HG03457 (cell line): ENCODE measurements at regions not wholly inside any gene's neighbourhood (a gene's known extent, or its start where the extent isn't known, plus 50 kb on each side); places are given as distances from the start of the nearest gene placed in this dataset.
"Not testable (repeated sequence)": the region's sequence is repeated elsewhere in the genome, so short reads cannot be mapped to it uniquely, and the experiment has no call there.

Experiments
- ATAC-seq: cut with Tn5 transposase; IDR thresholded peaks from one replicate; pipeline ENCODE4 v1.9.1; 2021; ENCODE audit warnings: moderate number of reproducible peaks; ENCODE audit not compliant: unreplicated experiment

DNA sequence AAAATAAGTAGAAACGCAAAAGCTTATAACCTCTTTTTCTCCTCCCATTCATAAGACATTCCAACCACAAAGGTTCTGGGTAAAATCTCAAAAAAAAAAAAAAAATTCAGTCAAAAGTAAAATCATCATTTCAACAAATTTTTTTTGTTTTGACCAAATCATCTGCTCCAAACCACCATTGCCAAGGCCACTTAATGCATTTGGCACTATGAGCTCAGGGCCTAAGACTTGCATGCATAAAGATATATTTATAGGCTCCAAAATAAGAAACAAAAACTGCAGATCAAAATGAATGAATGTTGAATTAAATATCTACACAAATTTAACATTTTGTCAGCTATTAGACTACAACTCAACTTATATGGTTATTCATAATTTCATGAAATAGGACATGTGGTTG is 331.1 kb upstream of the NFIA start:
- no peak for ATAC-seq

DNA sequence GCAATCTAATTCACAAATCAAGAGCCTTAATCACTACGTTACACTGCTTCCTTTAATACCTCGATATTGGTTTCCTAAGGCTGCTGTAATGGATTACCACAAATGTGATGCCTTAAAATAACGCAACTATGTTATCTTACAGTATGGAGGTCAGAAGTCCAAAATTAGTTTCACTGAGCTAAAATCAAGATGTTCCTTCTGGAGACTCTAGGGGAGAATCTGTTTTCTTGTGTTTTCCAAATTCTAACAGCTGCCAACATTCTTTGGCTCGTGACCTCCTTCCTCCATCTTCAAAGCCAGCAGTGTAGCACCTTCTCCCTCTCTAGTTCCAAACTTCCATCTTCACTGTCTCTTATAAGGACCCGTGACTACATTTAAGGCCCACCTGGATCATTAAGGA is 335.0 kb upstream of the NFIA start:
- no peak for ATAC-seq

- ATAC-seq: no peak
Observed at GRCh38 chr1:60746278-60746791, 336.0 kb upstream of the NFIA start.

- ATAC-seq: no peak
Observed at GRCh38 chr1:60745484-60745883, 336.9 kb upstream of the NFIA start.

GRCh38 chr1:60742339-60742738 is 340.0 kb upstream of the NFIA start:
- no peak for ATAC-seq

GRCh38 chr1:60740154-60740553 is 342.2 kb upstream of the NFIA start:
- no peak for ATAC-seq

DNA sequence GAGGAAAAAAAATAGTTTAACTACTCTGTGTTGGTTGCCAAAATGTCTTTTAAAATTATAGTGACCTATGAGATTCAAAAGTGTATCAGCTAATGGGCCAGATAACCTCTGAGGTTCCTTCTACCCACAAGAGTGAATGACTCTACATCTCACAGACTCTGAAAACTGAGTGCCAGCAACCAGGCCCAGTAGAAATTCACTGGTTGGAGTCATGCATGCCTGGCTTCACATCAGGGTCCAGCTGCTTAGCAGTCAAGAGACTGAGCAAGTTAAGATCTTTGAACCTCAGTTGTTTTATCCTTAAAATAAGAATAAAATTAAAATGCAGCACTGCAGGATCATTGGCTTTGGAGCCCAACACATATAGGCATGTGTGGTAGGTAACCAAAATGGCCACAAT is 342.6 kb upstream of the NFIA start:
- ATAC-seq: no peak

DNA sequence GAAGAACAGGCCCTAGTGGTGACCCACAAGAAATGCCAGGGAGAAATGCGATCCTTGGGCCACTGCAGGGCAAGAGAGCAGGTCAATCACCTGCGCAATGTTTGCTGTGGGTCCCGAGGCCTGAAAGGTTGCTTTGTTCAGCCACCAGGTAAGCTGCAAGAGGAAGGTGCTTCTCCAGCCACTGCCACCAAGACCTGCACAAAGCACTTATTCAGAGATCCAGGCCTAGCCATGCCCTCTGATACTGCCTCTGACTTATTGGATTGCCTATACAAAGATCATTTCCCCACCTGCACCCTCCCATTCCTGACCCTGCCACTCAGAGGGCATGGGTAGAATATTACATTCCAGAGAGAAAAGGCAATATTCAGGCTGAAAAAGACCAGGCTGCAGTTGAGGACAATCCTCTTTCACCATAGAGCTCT is 349.4 kb upstream of the NFIA start:
- no peak for ATAC-seq

- ATAC-seq: no peak
Observed at GRCh38 chr1:60731321-60731720, 351.0 kb upstream of the NFIA start.

- no peak for ATAC-seq
Observed at GRCh38 chr1:60727552-60727951, 354.8 kb upstream of the NFIA start.

DNA sequence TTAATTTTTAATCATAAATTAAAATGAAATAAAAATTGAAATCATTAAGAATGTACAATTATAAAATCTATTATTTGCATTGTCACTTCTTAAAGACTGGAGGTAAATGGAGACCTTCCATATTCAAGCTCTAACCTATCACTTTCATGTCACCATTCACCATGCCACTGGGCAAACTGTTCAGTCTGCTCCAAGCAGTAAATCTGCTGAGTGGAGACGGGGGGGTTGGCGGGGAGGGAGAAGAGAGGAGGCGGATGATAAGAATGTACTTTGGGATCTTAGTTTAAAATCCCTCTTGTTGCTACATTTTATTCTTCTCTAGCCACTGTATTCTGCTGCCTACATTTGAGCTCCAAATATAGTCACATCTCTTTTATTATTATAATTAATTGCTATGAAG is 365.9 kb upstream of the NFIA start:
- ATAC-seq: no peak

- ATAC-seq: no peak
Observed at GRCh38 chr1:60715970-60716369, 366.4 kb upstream of the NFIA start.

DNA sequence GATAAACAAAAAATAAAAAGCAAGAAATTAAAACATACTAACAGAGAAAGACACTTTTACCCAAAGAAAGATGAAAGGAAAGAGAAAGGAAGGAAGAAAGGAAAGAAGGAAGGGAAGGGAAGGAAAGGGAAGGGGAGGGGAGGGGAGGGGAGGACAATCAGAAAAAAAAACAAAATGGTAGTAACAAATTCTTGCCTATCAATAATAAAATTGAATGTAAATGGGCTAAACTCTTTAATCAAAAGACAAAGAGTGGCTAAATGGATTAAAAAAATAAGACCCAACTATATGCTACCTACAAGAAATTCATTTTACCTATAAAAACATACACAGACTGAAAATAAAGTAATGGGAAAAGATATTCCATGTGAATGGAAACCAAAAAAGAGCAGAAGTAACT is 372.9 kb upstream of the NFIA start:
- ATAC-seq: no peak

- ATAC-seq: no peak
Observed at GRCh38 chr1:60705026-60705425, 377.3 kb upstream of the NFIA start.

DNA sequence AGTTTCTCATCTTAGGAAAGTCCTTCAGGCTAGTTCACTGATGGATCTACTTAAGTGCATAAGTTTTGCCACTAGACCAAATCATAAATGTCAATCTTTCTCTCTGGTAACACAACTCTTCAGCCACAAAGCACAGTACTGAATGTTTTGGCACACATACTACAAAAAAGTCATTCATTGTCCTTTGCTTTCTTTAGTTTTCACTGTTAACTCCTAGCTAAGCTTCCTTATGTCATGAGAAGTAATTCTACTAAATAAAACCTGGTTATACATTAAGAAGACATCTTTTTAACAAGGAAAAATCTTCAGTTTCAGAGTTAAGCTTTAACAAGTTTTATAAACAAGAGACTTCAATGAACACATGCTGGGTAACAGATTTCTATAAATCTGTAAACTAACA is 379.2 kb upstream of the NFIA start:
- ATAC-seq: no peak

- no peak for ATAC-seq
Observed at GRCh38 chr1:60699325-60699724, 383.0 kb upstream of the NFIA start.

DNA sequence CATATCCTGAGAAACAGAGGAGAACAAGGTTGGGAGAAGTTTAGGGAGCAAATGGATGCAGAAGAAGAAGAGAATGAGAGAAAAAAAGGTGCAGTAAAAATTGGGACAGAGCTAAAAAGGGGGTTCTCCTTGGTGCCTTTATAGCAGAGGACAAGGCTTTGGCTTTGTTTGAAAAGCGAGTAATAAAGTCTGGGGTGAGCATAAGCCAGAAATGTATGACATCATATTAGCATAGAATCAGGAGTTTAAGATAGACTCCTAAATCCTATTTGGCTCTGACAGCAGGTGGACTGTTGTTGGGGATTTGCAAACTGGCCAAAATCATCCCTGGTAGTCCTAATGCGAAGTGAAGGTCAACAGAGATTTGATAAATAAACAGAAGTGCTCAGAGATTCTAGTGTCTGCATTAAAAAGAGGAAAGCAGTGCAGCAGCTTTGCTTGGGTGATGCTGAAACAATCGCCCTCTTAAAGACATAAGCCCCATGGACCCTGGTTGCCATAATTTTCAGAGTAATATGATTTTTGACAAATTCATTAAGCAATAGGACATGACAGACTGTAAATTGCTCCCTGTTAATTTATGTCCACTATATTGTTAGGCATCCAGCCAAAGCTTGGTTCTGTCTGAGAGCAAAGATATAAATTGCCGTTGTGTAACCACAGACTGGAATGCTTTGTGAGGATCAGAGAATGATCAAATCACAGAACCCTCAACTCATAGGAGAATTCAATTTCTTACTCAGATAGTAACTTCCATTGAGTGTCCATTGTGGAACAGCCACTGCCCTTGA is 385.0 kb upstream of the NFIA start:
- no peak for ATAC-seq

DNA sequence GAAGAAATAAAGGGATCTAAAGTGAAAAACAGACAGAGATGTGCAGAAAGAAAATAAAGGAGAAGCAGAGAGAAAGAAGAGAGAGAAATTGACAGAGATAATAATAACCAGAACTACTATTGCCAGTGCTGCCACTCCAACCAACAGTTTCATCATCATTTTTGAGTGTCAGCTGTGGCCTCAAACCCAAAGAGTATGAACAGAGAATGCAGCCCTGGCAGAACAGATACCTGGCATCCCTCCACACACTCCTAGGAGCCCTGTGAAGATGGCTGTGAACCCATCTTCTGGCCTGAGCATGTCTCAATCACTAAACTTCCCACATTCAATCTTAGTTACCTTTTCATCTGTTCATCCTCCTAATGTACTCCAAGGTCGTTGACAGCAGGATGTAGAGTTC is 385.8 kb upstream of the NFIA start:
- ATAC-seq: no peak

- ATAC-seq: no peak
Observed at GRCh38 chr1:60695716-60696171, 386.6 kb upstream of the NFIA start.

DNA sequence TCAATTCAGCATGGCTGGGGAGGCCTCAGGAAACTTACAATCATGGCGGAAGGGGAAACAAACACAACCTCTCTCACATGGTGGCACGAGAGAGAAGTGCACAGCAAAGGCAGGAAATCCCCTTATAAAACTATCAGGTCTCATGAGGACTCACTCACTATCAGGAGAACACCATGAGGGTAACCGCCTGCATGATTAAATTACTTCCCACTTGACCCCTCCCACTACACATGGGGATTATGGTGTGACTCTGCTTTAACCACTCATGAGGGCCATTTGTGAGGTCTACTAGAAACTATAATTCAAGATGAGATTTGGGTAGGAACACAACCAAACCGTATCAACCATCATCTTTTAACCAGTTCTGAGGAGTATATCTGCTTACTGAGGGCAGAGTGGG is 387.4 kb upstream of the NFIA start:
- no peak for ATAC-seq

GRCh38 chr1:60692031-60692430 is 390.3 kb upstream of the NFIA start:
- ATAC-seq: no peak

GRCh38 chr1:60688221-60688620 is 394.1 kb upstream of the NFIA start:
- ATAC-seq: not testable (repeated sequence)
